ENCODE measurements at regions not wholly inside any gene's neighbourhood (a gene's known extent, or its start where the extent isn't known, plus 50 kb on each side); places are given as distances from the start of the nearest gene placed in this dataset.

GRCh38 chr2:76169276-76170008 is 458.7 kb upstream of the GCFC2 start:
- no peak for TF ChIP-seq CTCF (IDR thresholded peaks at IDR 0.05)

- no peak for TF ChIP-seq CTCF (IDR thresholded peaks at IDR 0.05)
Measured at GRCh38 chr2:76163860-76164259, 453.1 kb upstream of the GCFC2 start.

- TF ChIP-seq CTCF (IDR thresholded peaks at IDR 0.05) = no peak
Measured at GRCh38 chr2:76160670-76161069, 450.0 kb upstream of the GCFC2 start.

- no peak for TF ChIP-seq CTCF (IDR thresholded peaks at IDR 0.05)
Measured at GRCh38 chr2:76159042-76159648, 448.4 kb upstream of the GCFC2 start.

GRCh38 chr2:76157531-76157930 is 446.8 kb upstream of the GCFC2 start:
- no peak for TF ChIP-seq CTCF (IDR thresholded peaks at IDR 0.05)

- TF ChIP-seq CTCF (IDR thresholded peaks at IDR 0.05) = no peak
Measured at GRCh38 chr2:76154981-76155380, 444.3 kb upstream of the GCFC2 start.

- no peak for TF ChIP-seq CTCF (IDR thresholded peaks at IDR 0.05)
Measured at GRCh38 chr2:76149846-76150245, 439.1 kb upstream of the GCFC2 start.
